ENCODE measurements at regions not wholly inside any gene's neighbourhood (a gene's known extent, or its start where the extent isn't known, plus 50 kb on each side); places are given as distances from the start of the nearest gene placed in this dataset.

DNA sequence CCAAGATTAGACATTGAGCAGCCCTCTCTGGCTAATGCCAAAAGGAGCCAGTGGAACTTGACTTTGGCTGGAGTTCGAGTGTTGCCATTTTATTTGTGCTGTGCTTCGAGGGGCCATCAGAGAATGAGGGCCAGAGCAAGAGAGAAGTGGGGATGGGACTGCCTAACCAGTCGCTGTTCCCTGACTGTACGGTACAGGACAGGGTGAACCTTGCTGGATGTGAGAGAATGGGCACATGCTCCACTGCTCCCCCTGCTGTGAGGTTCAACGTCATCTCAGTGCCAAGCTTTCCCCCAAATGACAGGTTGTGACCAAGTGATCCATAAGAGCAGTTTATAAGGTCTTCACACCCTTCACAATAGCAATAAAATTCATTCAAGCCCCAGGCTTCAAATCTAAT, 55.1 kb upstream of the BCL11B start:
- TF ChIP-seq, protein P1, sequence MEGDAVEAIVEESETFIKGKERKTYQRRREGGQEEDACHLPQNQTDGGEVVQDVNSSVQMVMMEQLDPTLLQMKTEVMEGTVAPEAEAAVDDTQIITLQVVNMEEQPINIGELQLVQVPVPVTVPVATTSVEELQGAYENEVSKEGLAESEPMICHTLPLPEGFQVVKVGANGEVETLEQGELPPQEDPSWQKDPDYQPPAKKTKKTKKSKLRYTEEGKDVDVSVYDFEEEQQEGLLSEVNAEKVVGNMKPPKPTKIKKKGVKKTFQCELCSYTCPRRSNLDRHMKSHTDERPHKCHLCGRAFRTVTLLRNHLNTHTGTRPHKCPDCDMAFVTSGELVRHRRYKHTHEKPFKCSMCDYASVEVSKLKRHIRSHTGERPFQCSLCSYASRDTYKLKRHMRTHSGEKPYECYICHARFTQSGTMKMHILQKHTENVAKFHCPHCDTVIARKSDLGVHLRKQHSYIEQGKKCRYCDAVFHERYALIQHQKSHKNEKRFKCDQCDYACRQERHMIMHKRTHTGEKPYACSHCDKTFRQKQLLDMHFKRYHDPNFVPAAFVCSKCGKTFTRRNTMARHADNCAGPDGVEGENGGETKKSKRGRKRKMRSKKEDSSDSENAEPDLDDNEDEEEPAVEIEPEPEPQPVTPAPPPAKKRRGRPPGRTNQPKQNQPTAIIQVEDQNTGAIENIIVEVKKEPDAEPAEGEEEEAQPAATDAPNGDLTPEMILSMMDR (IDR thresholded peaks at IDR 0.05) = no peak
- TF ChIP-seq POLR2A (IDR thresholded peaks at IDR 0.05) = no peak
